OCI-LY3 (cell line): ENCODE measurements at regions not wholly inside any gene's neighbourhood (a gene's known extent, or its start where the extent isn't known, plus 50 kb on each side); places are given as distances from the start of the nearest gene placed in this dataset.

Source experiments
- H2AFZ ChIP-seq: fragments of 200-600, 300-600 bp; shearing (Covaris generic); 2 replicates; pipeline ENCODE4 v1.6.0; 2014; ENCODE audit warnings: antibody characterized with exemption, low read depth, low read length
- H3K27ac ChIP-seq: fragments of 200-600, 300-600 bp; sonication (generic); 2 replicates; pipeline ENCODE4 v1.5.1; 2014; ENCODE audit warnings: mild to moderate bottlenecking, low read length, moderate library complexity, mixed read lengths
- H3K27me3 ChIP-seq: fragments of 200-600, 300-600 bp; sonication (generic); 2 replicates; pipeline ENCODE4 v1.6.1; 2014; ENCODE audit warnings: low read depth, low read length, mixed read lengths
- H3K36me3 ChIP-seq: fragments of 200-600, 300-600 bp; sonication (generic); replicated peaks from 2 replicates; pipeline ENCODE3; 2014; ENCODE audit warnings: low read depth, low read length, mixed read lengths
- H3K4me1 ChIP-seq: fragments of 300-600, 200-600 bp; sonication (generic); 2 replicates; pipeline ENCODE4 v1.6.1; 2014; ENCODE audit warnings: low read length, mixed read lengths
- H3K4me2 ChIP-seq: fragments of 200-600, 300-600 bp; sonication (generic); 2 replicates; pipeline ENCODE4 v1.6.1; 2014; ENCODE audit warnings: low read length, mixed read lengths
- H3K4me3 ChIP-seq: fragments of 300-600, 200-600 bp; sonication (generic); 2 replicates; pipeline ENCODE4 v1.5.1; 2014; ENCODE audit warnings: antibody characterized with exemption, mild to moderate bottlenecking, low read length, moderate library complexity
- H3K79me2 ChIP-seq: fragments of 300-600, 200-600 bp; shearing (Covaris generic); 2 replicates; pipeline ENCODE4 v1.6.1; 2014; ENCODE audit warnings: mild to moderate bottlenecking, low read length, mixed read lengths
- H3K9ac ChIP-seq: fragments of 300-600, 200-600 bp; shearing (Covaris generic); 2 replicates; pipeline ENCODE4 v1.6.0; 2014; ENCODE audit warnings: mild to moderate bottlenecking, low read length, moderate library complexity
- H3K9me3 ChIP-seq: fragments of 200-600, 300-600 bp; shearing (Covaris generic); 2 replicates; pipeline ENCODE4 v1.6.1; 2014; ENCODE audit warnings: low read length, mixed read lengths; ENCODE audit not compliant: insufficient read depth
- H4K20me1 ChIP-seq: fragments of 200-600, 300-600 bp; sonication (generic); 2 replicates; pipeline ENCODE4 v1.6.1; 2016; ENCODE audit warnings: low read length, mixed read lengths; ENCODE audit not compliant: insufficient read depth
- CTCF ChIP-seq: fragments of 200-600, 300-600 bp; sonication (generic); IDR thresholded peaks from 2 replicates; pipeline ENCODE4 v1.5.1; 2014; ENCODE audit warnings: antibody characterized with exemption, low read length, low read depth
- EZH2phosphoT487 ChIP-seq: fragments of 200-600 bp; shearing (Covaris generic); IDR thresholded peaks from 2 replicates; pipeline ENCODE4 v1.6.1; 2018; ENCODE audit warnings: antibody characterized with exemption, mixed run types, low read depth

- H3K4me1 ChIP-seq: peaks cover 14% of the 10 kb centered on the region
- H3K36me3 ChIP-seq: no peaks in the 10 kb centered on the region
- H3K79me2 ChIP-seq: no peaks in the 10 kb centered on the region
- H3K27ac ChIP-seq: no peak overlapping the region
- H2AFZ ChIP-seq: no peak overlapping the region
- H3K4me2 ChIP-seq: no peak overlapping the region
- no peak overlapping the region for H3K9ac ChIP-seq
- no peaks in the 10 kb centered on the region for H4K20me1 ChIP-seq
- H3K9me3 ChIP-seq: no peaks in the 10 kb centered on the region
- H3K27me3 ChIP-seq: no peaks in the 10 kb centered on the region
- no peak overlapping the region for H3K4me3 ChIP-seq
- no peak for TF ChIP-seq CTCF
- no peak for TF ChIP-seq EZH2phosphoT487
These were observed 357.6 kb upstream of the CWC22 start for GRCh38 chr2:180364719-180365118.

GRCh38 chr2:180360283-180360618 lies 353.2 kb upstream of the CWC22 start:
- no peaks in the 10 kb centered on the region for H3K79me2 ChIP-seq
- peaks cover 8% of the 10 kb centered on the region for H3K4me1 ChIP-seq
- TF ChIP-seq CTCF (no peak), EZH2phosphoT487 (no peak)
- no peaks in the 10 kb centered on the region for H3K36me3 ChIP-seq
- no peaks in the 10 kb centered on the region for H4K20me1 ChIP-seq
- no peak overlapping the region for H3K4me2 ChIP-seq
- H2AFZ ChIP-seq: no peak overlapping the region
- no peak overlapping the region for H3K4me3 ChIP-seq
- no peaks in the 10 kb centered on the region for H3K9me3 ChIP-seq
- H3K9ac ChIP-seq: no peak overlapping the region
- no peak overlapping the region for H3K27ac ChIP-seq
- no peaks in the 10 kb centered on the region for H3K27me3 ChIP-seq

GRCh38 chr2:180359522-180360282 lies 352.6 kb upstream of the CWC22 start:
- Histone ChIP-seq H3K27ac (no peak overlapping the region), H3K9me3 (no peaks in the 10 kb centered on the region), H3K36me3 (no peaks in the 10 kb centered on the region), H3K9ac (no peak overlapping the region), H3K4me2 (no peak overlapping the region), H3K4me3 (no peak overlapping the region), H4K20me1 (no peaks in the 10 kb centered on the region), H3K4me1 (peaks cover 8% of the 10 kb centered on the region), H2AFZ (peak overlapping the region; percentile 57; the same call in 1 of the 2 replicates), H3K27me3 (no peaks in the 10 kb centered on the region), H3K79me2 (no peaks in the 10 kb centered on the region)
- TF ChIP-seq CTCF (peak; percentile 29; the same call in 1 of the 2 replicates), EZH2phosphoT487 (no peak)

GRCh38 chr2:180358458-180358857 lies 351.4 kb upstream of the CWC22 start:
- Histone ChIP-seq H4K20me1 (no peaks in the 10 kb centered on the region), H3K27me3 (no peaks in the 10 kb centered on the region), H3K4me1 (peaks cover 8% of the 10 kb centered on the region), H2AFZ (no peak overlapping the region), H3K9ac (no peak overlapping the region), H3K9me3 (no peaks in the 10 kb centered on the region), H3K36me3 (no peaks in the 10 kb centered on the region), H3K4me2 (no peak overlapping the region), H3K4me3 (no peak overlapping the region), H3K79me2 (no peaks in the 10 kb centered on the region), H3K27ac (no peak overlapping the region)
- TF ChIP-seq EZH2phosphoT487: no peak
- no peak for TF ChIP-seq CTCF
